ENCODE measurements at regions not wholly inside any gene's neighbourhood (a gene's known extent, or its start where the extent isn't known, plus 50 kb on each side); places are given as distances from the start of the nearest gene placed in this dataset.

DNA sequence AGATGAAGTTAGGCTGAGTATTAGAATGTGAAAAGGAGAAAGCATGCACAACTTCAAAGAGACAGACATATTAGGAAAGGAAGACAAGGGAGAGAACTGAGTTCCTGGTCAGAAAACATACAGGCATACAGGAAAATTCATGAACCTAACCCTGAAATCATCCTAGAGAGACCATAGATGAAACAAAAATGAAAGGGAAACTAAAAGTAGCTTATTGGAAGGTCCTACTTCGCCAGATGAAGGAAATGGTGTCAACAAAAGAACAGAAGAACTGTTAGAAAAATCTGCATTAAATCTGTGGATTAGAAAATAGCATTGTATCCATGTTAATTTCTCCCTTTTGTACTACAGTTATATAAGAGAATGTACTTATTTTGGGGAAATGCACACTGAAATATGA, 169.0 kb upstream of the UFM1 start:
- TF ChIP-seq EZH2 (IDR thresholded peaks at IDR 0.05; ENCODE audit: insufficient read depth, poor library complexity, severe bottlenecking) (no peak), EZH2phosphoT487 (IDR thresholded peaks at IDR 0.05; ENCODE audit: insufficient read depth, low read depth) (no peak)

Data from GM23248 (cell line).